GM12878 (cell line): ENCODE measurements at regions not wholly inside any gene's neighbourhood (a gene's known extent, or its start where the extent isn't known, plus 50 kb on each side); places are given as distances from the start of the nearest gene placed in this dataset.

ENCODE experiments used
- NFYA ChIP-seq: IDR thresholded peaks from 2 replicates; pipeline ENCODE4 v1.6.1; 2011; ENCODE audit warnings: low read depth, mild to moderate bottlenecking, low read length, improper control_type of control experiment, borderline replicate concordance
- POLR2AphosphoS5 ChIP-seq: IDR thresholded peaks from 2 replicates; pipeline ENCODE4 v1.6.1; 2011; ENCODE audit warnings: mild to moderate bottlenecking, low read length, inconsistent platforms

- TF ChIP-seq POLR2AphosphoS5: no peak
- no peak for TF ChIP-seq NFYA
Measured at GRCh38 chr17:71378741-71379140, 742.1 kb upstream of the SOX9 start.
